ENCODE measurements at regions not wholly inside any gene's neighbourhood (a gene's known extent, or its start where the extent isn't known, plus 50 kb on each side); places are given as distances from the start of the nearest gene placed in this dataset.

GRCh38 chr2:12588986-12589385 lies 127.8 kb upstream of the TRIB2 start:
- no peak for TF ChIP-seq CTCF (IDR thresholded peaks at IDR 0.05)
- no peaks in the 10 kb centered on the region for H3K27me3 ChIP-seq
- no peaks in the 10 kb centered on the region for H3K4me1 ChIP-seq
- intact Hi-C loops (cut with DNase I; ENCODE audit: low total_unique reads), result no loop called here
- DNase-seq, result no peak
- H3K27ac ChIP-seq, result no peak overlapping the region
- no peak overlapping the region for H3K4me3 ChIP-seq
- no peaks in the 10 kb centered on the region for H3K36me3 ChIP-seq
- H3K9me3 ChIP-seq, result no peaks in the 10 kb centered on the region

DNA sequence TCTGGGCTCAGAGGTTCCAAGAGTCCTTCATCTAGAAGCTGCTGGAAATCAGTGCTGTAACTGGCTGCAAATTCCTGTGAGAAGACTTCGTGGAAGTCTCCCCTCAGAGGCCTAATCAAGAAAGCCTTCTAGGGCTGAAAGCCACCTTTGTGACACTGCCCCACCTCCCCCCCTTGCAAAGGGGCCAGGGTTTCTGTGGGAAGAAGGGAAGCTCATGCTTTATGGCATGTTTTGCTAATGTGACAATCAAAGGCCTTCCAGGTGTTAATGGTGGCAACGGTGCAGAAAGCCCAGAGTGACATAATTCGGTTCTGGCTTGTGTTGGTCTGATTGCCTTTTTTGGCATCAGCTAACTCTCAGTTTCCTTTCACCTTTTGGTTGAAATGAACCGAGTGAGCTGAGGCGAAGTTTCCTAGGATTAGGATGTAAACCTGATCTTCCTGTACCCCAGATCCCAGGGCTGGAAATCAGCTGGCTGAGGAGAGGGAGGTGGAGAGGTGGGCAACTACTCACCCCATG lies 126.9 kb upstream of the TRIB2 start:
- TF ChIP-seq CTCF (IDR thresholded peaks at IDR 0.05), result no peak
- Histone ChIP-seq H3K27ac (no peak overlapping the region), H3K9me3 (no peaks in the 10 kb centered on the region), H3K4me1 (no peaks in the 10 kb centered on the region), H3K4me3 (no peak overlapping the region), H3K36me3 (no peaks in the 10 kb centered on the region), H3K27me3 (no peaks in the 10 kb centered on the region)
- intact Hi-C loops (cut with DNase I; ENCODE audit: low total_unique reads), result no loop called here
- DNase-seq, result no peak

DNA sequence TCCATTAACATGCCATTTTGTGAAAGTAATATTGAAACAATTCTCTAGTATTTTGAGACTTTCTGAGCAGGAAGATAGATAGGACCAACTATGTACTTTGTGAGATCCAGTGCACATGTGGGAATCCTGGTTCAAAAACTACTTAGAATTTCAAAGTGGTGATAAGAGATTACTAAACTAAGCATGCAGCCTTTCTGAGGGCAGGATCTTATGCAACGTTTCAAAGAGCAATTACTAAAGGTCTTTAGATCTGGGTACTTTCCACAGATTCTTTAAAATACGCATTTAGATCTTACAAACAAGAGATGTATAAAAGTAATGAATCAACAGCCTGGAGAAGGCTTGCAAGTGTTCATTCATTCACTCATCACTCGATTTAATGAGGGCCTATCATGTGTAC lies 124.4 kb upstream of the TRIB2 start:
- no peak for TF ChIP-seq CTCF (IDR thresholded peaks at IDR 0.05)
- Histone ChIP-seq H3K4me3 (no peak overlapping the region), H3K4me1 (peaks cover 0 to 5% (median 2%) of the 10 kb centered on the region in 4 donors), H3K27me3 (no peaks in the 10 kb centered on the region), H3K36me3 (no peaks in the 10 kb centered on the region), H3K27ac (no peak overlapping the region), H3K9me3 (no peaks in the 10 kb centered on the region)
- intact Hi-C loops (cut with DNase I; ENCODE audit: low total_unique reads), result no loop called here
- no peak for DNase-seq

DNA sequence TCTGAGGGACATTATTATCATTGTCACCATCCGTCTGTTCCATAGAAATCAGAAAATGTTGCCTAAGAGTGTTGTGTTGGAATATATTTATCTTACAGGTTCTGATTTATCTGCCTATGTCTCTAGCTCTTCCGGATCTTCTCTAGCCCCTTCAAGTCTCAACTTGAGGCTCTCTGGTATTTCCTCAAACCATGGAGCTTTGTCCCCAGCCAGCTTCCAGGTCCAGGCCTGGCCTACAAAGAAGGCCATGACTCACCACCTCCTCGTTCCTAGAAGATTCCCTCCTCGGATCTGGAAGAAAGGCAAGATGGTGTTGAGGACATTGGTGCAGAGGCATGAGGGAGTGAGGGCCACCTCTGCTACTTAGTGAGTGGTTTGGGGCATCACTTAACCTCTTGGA lies 122.1 kb upstream of the TRIB2 start:
- no peak overlapping the region for H3K27ac ChIP-seq
- H3K9me3 ChIP-seq, result no peaks in the 10 kb centered on the region
- no peak for TF ChIP-seq CTCF (IDR thresholded peaks at IDR 0.05)
- H3K27me3 ChIP-seq, result no peaks in the 10 kb centered on the region
- H3K36me3 ChIP-seq, result no peaks in the 10 kb centered on the region
- DNase-seq, result no peak
- H3K4me1 ChIP-seq, result peaks cover 0 to 13% (median 6%) of the 10 kb centered on the region in 4 donors
- intact Hi-C loops (cut with DNase I; ENCODE audit: low total_unique reads), result loop anchor here (2.0 kb wide), 1 partner anchor 20 kb away; no protein-coding TSS in a partner anchor
- H3K4me3 ChIP-seq, result no peak overlapping the region

- H3K9me3 ChIP-seq, result no peaks in the 10 kb centered on the region
- no peak overlapping the region for H3K27ac ChIP-seq
- H3K4me3 ChIP-seq, result no peak overlapping the region
- intact Hi-C loops (cut with DNase I; ENCODE audit: low total_unique reads), result no loop called here
- no peaks in the 10 kb centered on the region for H3K27me3 ChIP-seq
- peaks cover 0 to 13% (median 6%) of the 10 kb centered on the region in 4 donors for H3K4me1 ChIP-seq
- H3K36me3 ChIP-seq, result no peaks in the 10 kb centered on the region
- TF ChIP-seq CTCF (IDR thresholded peaks at IDR 0.05), result no peak
- DNase-seq, result no peak
Measured at GRCh38 chr2:12596771-12597170, 120.0 kb upstream of the TRIB2 start.

DNA sequence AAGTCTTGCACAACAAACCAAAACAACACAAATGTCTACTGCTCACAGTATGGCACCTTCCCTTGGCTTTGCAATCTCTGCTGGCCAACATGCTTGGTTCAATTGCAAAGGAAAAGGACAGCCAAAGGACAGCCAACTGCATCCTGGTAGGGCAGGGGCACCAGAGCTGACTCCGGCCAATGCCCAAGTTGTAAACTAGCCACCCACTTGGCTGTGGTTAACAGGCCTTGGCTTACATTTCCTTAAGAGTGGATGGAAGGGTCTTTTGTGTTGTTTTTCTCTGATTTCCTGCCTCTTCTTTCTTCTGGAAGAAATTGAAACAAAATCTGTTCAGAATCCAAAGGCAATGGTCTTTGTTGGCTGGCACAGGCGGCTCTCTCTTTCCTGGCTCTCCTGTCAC lies 119.1 kb upstream of the TRIB2 start:
- no peak for DNase-seq
- H3K4me3 ChIP-seq, result no peak overlapping the region

More for the DNA sequence above, 119.1 kb upstream of the TRIB2 start:
- intact Hi-C loops (cut with DNase I; ENCODE audit: low total_unique reads), result no loop called here
- Histone ChIP-seq H3K36me3 (no peaks in the 10 kb centered on the region), H3K27me3 (no peaks in the 10 kb centered on the region), H3K9me3 (no peaks in the 10 kb centered on the region), H3K4me1 (peaks cover 0 to 13% (median 6%) of the 10 kb centered on the region in 4 donors), H3K27ac (no peak overlapping the region)
- no peak for TF ChIP-seq CTCF (IDR thresholded peaks at IDR 0.05)

Data from tibial artery (tissue), 4 donors.